HL-60 (cell line): ENCODE measurements at regions not wholly inside any gene's neighbourhood (a gene's known extent, or its start where the extent isn't known, plus 50 kb on each side); places are given as distances from the start of the nearest gene placed in this dataset.
"Not testable (repeated sequence)": the region's sequence is repeated elsewhere in the genome, so short reads cannot be mapped to it uniquely, and the experiment has no call there.

ENCODE experiments used
- CTCF ChIP-seq: IDR thresholded peaks from one replicate; pipeline ENCODE4 v1.5.1; 2011; ENCODE audit warnings: low read length, control low read depth, inconsistent platforms; ENCODE audit not compliant: insufficient read depth
- GABPA ChIP-seq: IDR thresholded peaks from 2 replicates; pipeline ENCODE4 v1.6.1; 2012; ENCODE audit warnings: low read depth
- REST ChIP-seq: IDR thresholded peaks from 2 replicates; pipeline ENCODE4 v1.6.1; 2012; ENCODE audit warnings: low read depth; ENCODE audit not compliant: insufficient replicate concordance
- SPI1 ChIP-seq: IDR thresholded peaks from 2 replicates; pipeline ENCODE4 v1.6.1; 2012; ENCODE audit warnings: low read depth, mild to moderate bottlenecking, borderline replicate concordance

- not testable (repeated sequence) for TF ChIP-seq CTCF, REST, GABPA
- TF ChIP-seq SPI1: peak; percentile 61
Observed at GRCh38 chr16:29118301-29118957, 133.6 kb downstream of the LAT start.
